HG02642 (cell line): ENCODE measurements at regions not wholly inside any gene's neighbourhood (a gene's known extent, or its start where the extent isn't known, plus 50 kb on each side); places are given as distances from the start of the nearest gene placed in this dataset.

Experiments
- ATAC-seq: cut with Tn5 transposase; IDR thresholded peaks from one replicate; pipeline ENCODE4 v1.9.1; 2021; ENCODE audit warnings: mild to moderate bottlenecking; ENCODE audit not compliant: unreplicated experiment, poor library complexity

DNA sequence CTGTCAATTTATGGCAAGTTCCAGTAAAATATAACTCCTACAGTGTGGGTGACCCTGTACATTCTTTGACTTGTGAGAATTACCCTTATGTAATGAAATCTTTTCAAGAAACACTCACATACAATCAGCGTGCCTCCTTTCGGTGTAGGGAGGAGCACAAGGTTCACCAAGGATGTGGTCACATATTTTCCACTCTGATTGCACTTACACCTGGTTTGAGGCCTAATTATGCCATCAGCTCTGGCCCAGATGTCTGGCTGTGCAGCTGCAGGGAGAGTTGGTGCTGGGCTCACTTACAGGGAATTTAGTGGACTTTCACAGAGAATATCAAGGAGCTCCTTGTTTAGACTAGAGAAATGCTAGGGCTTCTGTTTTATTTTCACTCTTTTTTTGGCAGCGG lies 146.0 kb upstream of the STEAP4 start:
- no peak for ATAC-seq

DNA sequence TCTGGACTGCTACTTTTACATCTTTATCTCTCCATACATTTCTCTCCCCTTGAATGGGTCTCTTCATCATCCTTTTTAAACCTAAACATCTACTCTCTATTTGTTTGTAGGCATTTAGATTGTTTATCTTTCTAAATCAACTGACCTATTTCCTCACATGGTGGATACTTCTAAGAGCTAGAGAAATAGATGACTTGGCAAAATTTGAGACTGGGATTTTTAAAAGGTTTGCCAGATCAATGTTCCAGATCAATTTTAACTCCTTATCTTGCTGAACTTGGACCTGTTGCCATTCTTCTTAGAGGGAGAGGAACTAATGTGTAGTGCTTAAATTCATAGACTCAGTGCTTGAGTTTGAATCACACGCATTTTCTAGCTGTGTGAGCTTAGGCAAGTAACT lies 144.2 kb upstream of the STEAP4 start:
- ATAC-seq, result no peak

DNA sequence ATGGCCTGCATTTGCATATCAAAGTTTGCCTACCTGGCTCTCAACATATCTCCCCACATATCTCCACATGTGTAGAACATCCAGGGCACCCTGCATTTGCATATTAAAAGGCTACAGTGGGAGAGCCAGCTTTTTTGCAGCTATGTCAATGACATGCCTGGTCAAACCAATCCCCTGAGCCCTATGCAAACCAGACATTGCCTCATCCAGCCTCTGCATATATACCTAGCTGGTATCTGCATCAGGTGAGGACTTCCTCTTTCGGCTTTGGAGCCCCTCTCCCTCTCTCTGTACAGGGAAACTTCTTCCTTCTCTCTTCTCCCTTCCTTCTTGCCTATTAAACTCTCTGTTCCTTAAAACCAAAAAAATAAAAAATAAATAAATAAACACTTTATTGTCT lies 142.7 kb upstream of the STEAP4 start:
- no peak for ATAC-seq

DNA sequence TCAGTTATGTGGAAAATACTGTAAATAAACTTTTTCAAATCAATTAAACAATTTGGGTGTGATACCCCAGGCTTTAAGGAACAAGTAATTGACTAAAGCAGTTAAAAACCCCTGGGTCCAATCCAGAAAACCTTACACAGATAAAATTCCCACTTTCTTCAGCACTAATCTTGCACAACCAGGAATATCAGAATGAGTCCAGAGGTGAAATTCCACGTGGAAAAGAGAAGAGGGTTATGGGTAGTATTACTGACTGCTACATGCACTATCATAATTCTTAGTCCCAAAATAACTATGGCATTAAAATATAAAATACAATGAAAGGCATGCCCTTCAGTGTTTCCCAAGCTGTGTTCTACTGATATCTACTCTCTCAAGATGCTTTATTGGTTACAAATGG lies 135.7 kb upstream of the STEAP4 start:
- no peak for ATAC-seq

DNA sequence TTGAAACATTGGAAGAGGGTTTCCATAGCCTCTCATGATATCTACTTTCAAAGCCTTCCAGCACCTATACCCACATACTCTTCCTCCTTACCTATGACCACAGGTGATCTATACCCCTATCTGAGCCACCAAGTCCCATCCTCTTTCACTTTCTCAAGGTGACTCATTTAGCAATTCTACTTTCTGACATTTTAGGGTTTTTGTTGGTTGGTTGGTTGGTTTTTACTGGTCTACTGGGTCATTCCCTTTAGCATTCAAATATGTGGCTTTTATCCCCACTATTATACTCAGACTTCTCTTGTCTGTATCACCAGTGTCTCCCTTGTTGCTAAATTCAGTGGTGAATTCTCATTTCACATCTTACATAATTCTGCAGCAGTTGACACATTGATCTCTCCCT lies 130.4 kb upstream of the STEAP4 start:
- peak; percentile 60 for ATAC-seq

DNA sequence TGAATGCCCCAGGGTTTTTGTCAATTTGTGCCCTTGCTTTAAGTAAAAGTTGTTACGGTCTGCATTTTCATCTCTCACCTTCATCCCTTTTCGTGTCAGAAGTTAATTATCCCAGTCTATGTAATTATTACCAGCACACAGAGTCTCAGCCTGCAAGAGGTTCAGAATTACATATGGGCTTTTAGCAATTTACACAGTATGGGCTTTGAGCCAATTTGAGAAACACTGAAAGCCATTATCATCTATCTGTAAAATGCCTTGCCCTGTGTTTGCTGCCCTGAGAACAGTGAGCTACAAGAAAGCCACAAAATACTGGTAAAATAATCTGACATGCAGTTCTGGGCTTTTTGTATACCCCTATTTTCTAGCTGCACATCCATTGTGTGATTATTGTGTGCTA lies 125.6 kb upstream of the STEAP4 start:
- no peak for ATAC-seq

DNA sequence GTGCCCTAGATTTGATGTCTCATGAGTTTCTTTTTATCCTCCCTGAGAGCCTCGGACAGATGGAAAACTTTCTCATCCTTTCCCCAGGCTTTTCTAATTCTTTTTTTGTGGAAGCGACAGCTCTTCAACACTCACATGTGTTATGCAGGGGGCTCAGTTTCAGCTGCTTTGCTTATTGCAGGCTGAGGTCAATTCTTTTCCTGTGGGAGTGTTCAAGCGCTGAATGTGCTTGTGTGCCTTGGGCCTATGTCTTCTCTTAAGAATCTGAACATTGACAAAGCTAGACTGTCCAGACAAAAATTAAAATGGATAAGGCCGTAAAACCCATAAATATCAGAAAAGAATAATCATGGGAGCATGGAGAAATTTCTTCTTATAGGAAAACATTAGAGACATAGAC lies 125.2 kb upstream of the STEAP4 start:
- ATAC-seq, result no peak

DNA sequence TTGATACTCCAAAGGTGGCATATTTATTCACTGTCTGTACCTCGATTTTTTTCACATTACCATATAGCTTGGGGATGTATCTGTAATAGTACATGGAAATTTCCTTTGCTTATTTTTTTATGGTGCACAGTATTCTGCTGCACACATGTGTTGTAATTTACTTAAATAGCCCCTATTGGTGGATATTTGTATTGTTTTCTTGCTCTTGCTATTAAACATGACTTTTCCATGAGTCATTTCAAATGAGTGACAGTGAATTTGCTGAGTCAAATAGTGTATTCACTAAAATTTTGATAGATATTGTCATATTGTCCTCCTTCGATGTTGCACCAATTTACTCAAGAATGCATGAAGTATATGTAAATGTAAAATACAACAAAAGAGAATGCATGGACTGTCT lies 122.7 kb upstream of the STEAP4 start:
- ATAC-seq, result no peak

DNA sequence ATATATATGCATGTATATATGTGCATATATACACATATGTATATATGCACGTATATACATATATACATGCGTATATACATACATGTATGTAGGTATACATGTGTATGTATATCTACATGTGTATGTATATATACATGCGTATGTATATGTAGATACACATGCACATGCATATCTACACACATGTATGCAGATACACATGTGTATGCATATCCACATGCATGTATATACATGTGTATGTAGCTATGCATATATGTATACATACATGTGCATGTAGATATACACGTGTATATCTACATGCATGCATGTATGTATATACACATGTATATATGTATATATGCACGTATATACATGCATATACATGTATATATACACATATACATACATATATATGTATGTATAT lies 95.8 kb upstream of the STEAP4 start:
- no peak for ATAC-seq

DNA sequence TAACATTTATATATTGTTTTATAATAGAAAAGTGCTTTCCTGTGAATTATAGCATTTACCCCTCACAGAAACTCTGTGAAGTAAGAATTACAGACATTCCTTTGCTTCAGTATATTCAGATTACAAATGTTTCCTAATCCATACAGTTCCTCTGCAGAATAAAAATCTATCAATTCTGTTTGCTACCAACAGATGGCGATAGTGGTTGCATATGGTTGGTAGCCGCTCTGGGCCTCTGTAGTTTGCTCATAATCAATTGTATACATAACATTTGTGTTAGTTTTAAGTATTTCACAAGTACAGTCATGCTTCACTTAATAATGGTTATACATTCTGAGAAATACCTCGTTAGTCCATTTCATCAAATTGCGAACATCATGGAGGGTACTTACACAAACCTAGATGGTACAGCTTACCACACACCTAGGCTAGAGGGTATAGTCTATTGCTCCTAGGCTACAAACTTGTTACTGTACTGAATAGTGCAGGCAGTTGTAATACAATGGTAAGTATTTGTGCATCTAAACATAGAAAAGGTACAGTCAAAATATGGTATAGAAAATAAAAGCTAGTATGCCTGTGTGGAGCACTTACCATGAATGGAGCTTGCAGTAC lies 94.4 kb upstream of the STEAP4 start:
- ATAC-seq, result peak; percentile 54

DNA sequence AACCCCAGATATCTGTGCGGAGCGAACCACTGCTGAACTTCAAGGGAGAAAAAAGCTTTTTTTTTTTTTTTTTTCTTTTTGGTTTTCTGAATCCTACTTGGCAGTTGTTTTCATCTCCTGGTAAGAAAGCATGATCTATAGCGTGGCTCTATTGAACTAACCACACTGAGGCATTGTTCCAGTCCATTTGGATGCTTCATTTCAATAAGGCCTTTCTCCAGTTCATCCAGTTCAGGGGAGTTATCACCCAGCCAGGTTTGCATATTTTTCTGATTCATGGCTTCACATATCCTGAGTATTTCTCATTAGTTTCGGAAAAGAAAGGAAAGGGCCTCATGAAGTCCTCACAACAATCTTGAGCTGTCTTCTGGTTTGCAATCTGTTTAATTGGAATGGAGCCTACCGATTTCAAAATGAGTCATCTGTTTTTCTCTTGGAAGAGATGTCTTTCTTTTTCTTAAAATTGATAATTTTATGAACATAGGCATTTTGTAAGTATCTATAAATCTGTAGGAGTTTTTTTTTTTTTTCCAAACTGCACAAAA lies 93.1 kb upstream of the STEAP4 start:
- ATAC-seq, result no peak

DNA sequence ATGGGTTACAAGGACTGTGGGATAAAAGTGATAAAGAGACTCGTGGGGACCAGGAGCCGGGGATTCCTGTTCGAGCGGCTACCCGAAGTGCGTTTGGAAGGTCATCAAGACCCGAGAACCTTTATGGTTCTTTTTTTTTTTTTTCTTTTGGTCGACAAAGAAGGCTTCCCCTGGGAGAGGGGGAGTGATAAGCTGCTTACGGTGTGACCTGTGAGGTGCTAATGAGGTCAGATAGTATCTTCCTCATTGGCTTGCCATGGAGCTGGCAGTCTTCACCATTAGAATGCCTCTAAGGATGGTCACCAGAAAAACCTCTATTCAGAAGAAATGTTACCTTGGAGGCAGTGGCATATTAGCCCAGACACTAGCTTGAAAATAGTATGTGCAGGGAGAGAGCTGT lies 92.3 kb upstream of the STEAP4 start:
- ATAC-seq, result no peak

DNA sequence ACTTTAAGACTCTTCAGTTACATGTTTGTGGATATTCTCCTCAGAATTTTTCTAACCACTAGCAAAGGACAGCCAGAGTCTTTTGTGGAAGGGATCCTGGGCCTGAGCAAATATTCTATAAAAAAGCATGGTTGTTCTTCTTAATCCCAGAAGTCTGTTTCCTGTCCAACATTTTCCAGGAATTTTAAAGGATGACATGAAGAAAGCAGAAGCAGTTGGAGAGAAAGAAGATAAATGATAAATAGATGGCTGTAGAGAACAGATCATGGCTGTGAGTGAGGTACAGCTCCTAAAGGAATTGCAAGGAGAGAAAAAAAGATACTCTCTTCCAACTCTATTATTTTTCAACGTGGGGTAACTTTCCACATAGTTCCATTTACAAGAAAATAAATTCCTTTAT lies 91.8 kb upstream of the STEAP4 start:
- ATAC-seq, result no peak

DNA sequence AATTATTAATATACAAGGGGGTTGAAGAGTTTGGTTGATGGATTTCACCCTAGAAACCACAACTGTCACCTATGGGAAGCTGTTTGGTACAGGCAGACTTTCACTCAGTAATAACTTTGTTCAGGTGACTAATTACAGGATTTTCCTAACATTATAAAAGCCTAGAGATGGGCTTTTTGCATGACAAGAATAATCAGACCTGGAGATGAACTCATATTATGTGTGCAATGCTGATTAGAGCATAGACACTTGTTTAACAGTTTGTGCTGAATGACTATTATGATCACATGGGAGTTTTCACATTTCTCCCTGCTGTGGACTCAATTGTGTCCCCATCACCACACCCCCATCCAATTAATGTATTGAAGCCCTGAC lies 90.2 kb upstream of the STEAP4 start:
- peak; percentile 51 for ATAC-seq

DNA sequence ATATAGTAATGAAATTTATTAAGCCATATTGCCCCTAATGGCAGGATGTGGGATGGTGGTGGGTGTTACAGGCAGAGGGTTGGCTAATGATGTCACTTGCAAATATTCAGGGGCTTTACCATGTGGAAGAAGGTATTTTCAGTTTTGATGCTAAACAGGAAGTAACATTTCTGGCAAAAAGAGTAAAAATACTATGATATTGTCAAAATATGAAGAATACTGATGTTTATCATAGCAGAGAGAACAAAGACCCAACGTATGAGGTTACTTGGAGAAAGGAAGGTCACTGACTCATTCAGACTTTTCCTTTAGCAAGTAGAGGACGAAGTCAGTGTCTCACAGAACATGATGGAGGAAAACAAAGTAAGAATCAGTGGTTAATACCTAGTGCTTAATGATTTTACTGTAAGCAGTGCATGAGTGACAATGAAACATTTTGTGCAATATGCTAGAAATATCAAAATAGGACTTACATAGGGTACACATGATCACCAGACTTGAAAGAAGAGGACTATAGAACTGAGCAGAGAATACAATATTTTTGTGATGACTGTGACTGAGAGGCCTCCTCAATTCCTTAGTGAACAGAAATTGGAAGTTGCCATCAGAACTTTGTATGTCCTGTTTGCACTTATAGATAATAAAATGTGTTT lies 89.7 kb upstream of the STEAP4 start:
- peak; percentile 70 for ATAC-seq

DNA sequence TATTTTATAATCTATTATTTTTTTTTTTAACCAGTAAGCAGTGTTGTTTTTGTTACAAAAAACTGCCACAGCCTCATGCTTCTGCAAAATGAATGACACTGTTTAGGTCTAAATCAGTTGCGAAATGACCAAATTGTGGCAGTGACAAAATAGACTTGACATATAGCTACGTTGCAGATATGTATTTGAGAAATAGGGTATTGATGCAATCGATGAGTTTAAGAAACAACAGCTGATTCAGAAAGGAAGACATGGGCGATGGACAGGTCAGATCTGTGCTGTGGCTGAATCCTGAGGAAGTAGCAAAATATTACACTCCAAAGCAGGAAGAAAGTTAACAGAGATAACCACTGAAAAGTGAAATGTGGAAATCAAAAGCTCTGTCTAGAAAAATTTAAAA lies 89.0 kb upstream of the STEAP4 start:
- no peak for ATAC-seq

DNA sequence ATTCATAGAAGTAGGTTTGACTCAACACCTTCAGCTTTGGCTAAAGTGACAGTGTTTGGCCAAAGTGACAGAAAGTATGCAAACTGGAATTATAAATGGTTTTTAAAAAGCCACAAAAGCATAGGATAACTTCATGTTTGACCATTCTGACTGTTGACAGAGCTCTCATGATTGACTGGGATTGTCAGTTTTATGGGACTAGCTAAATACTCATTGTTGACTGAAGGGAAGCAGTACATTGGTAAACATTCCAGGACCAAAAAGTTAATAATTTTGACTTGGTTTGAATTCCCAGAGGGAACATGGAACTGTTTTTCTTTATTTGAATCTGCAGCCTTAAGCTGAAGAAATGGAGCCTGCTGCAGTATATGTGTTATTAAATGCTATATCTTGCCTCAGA lies 84.6 kb upstream of the STEAP4 start:
- no peak for ATAC-seq

DNA sequence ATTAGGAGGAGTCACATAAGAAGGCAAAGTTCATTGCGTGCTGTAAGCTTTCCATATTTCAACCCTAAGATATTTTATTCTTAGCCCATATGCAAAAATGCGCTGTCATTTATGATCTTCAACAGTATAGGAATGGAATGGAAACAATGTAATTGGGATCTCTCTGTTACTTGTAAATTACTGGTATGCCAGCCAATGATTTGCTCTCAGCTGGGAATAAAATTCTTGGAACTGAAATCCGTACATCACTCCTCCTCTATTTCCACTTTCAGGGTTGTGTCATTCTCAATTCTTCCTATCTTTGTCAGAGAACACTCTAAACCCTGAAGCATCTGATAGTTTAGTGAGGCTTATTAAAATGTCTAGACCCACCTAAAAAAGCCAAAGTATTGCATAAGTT lies 80.7 kb upstream of the STEAP4 start:
- no peak for ATAC-seq

DNA sequence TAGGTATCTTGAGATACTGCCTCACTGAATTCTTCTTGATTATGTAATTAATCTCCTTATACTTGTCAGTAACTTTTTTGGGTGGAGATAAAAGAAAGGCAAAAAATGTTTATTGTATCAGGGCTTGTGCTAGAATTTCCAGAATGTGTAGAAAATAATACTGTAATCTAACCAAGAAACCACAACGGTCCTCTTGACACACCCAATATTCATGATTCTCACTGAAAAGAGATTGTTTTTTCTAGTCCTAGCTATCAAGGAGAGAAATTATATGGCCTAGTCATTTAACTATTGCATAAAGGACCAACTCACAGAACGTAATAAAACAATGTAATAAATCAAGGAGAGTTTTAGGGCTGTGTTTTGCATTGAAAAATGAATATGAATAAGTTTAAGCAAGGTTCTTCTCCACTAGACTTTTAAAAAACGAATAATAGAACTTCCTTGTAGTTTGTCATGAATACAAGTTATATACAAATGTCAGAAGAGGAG lies 80.0 kb upstream of the STEAP4 start:
- ATAC-seq, result no peak

DNA sequence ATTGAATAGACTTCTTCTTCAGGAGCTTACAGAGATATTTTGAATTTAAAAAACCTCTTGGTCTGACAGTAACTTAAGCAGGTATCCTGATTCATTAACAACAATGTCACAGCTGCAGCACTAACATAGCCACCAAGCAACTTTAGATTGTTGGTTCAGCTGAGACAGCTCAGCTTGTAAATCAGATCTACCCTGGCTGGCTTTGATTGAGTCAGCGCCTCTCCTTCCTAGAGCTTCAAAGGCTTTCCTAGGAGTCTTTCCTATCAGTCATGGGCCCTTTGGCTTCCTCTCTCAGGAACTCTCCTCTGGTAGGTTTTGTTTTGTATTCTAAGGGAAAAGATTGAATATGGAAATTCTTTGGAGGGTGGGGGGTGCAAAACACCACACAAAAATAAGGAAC lies 70.7 kb upstream of the STEAP4 start:
- no peak for ATAC-seq

DNA sequence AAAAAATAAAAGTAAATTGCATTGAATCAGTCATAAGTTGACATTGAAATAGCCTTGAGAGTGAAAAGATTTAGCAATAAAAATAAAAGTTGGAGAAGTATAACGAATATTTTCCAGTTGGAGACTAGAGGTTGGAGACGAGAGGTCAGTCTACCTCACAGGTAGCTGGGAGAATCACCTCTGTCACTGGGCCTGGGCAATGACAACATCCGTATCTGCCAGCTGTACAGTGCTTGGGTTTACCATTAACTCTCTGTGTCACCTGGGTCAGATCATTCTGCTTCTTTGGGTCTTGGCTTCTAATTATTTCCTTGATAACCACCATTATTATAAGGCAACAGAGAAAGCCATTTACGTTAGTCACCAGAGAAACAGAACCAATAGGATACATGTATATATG lies 62.0 kb upstream of the STEAP4 start:
- ATAC-seq, result no peak

DNA sequence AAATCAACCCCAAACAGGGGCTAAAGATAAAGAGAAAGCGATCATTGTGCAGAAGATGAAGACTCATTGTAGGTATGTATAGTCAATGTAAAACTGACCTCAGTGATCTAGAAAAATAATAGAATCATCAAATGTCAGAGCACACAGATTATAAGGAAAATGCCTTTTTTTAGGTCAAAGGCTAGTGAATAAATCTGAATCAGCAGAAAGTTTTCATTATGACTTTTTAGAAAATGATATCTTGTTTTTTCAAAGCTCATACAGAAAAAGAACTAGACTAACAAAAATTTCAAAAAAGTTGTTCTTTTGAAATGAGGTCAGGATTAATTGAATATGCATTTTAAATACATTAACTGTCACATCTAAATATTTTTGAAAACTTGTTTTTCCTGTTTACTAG lies 60.2 kb upstream of the STEAP4 start:
- no peak for ATAC-seq
